GM23338 (cell line): ENCODE measurements at regions not wholly inside any gene's neighbourhood (a gene's known extent, or its start where the extent isn't known, plus 50 kb on each side); places are given as distances from the start of the nearest gene placed in this dataset.

Experiments used
- ATAC-seq: fragments of 200-7000 bp; cut with Tn5 transposase; 3 replicates; pipeline ENCODE4 v1.9.1; 2020
- DNase-seq: peaks from one replicate; pipeline ENCODE4 v3.0.0-alpha.2; 2015; ENCODE audit warnings: low spot score
- H2AFZ ChIP-seq: fragments of 200-600 bp; sonication (generic); 2 replicates; pipeline ENCODE4 v1.8.0; 2016; ENCODE audit warnings: antibody characterized with exemption, mild to moderate bottlenecking, moderate library complexity
- H3F3A ChIP-seq: fragments of 200-600 bp; sonication (generic); replicated peaks from 2 replicates; pipeline ENCODE4 v1.8.0; 2017; ENCODE audit warnings: antibody characterized with exemption, mixed run types, low read depth
- H3K27ac ChIP-seq: fragments of 200-600 bp; sonication (generic); 2 replicates; pipeline ENCODE4 v1.6.1; 2016; ENCODE audit warnings: low read depth
- H3K27me3 ChIP-seq: fragments of 200-600 bp; sonication (generic); 2 replicates; pipeline ENCODE4 v1.8.0; 2016; ENCODE audit warnings: mild to moderate bottlenecking, mixed run types, moderate library complexity; ENCODE audit not compliant: insufficient read depth
- H3K36me3 ChIP-seq: fragments of 200-600 bp; sonication (generic); 2 replicates; pipeline ENCODE4 v1.8.0; 2016; ENCODE audit warnings: mild to moderate bottlenecking; ENCODE audit not compliant: insufficient read depth
- H3K4me1 ChIP-seq: fragments of 200-600 bp; sonication (generic); 2 replicates; pipeline ENCODE4 v1.8.0; 2016; ENCODE audit warnings: mild to moderate bottlenecking, moderate library complexity; ENCODE audit not compliant: insufficient read depth
- H3K4me2 ChIP-seq: fragments of 200-600 bp; sonication (generic); 2 replicates; pipeline ENCODE4 v1.7.1; 2017; ENCODE audit warnings: mixed run types
- H3K4me3 ChIP-seq: fragments of 200-600 bp; sonication (generic); 2 replicates; pipeline ENCODE4 v1.6.1; 2016; ENCODE audit warnings: mixed run types
- H3K79me2 ChIP-seq: fragments of 200-600 bp; sonication (generic); replicated peaks from 2 replicates; pipeline ENCODE4 v1.8.0; 2017; ENCODE audit warnings: mild to moderate bottlenecking; ENCODE audit not compliant: insufficient read depth
- H3K9me2 ChIP-seq: fragments of 200-600 bp; sonication (generic); 2 replicates; pipeline ENCODE4 v1.8.0; 2017; ENCODE audit not compliant: insufficient read depth
- H4K20me1 ChIP-seq: fragments of 200-600 bp; sonication (generic); replicated peaks from 2 replicates; pipeline ENCODE4 v1.8.0; 2017; ENCODE audit warnings: mild to moderate bottlenecking; ENCODE audit not compliant: insufficient read depth
- H3K27ac Mint-ChIP-seq: 2 replicates; pipeline ENCODE4 v1.8.0; 2020; ENCODE audit warnings: inconsistent platforms, mild to moderate bottlenecking, moderate library complexity, mixed read lengths
- H3K27me3 Mint-ChIP-seq: 3 replicates; pipeline ENCODE4 v1.8.0; 2022; ENCODE audit warnings: low read depth, mild to moderate bottlenecking, moderate library complexity, mixed read lengths, inconsistent platforms; ENCODE audit not compliant: insufficient read depth, poor library complexity
- H3K36me3 Mint-ChIP-seq: 3 replicates; pipeline ENCODE4 v1.8.0; 2021; ENCODE audit warnings: low read depth, mild to moderate bottlenecking, inconsistent platforms, moderate library complexity, mixed read lengths
- H3K4me1 Mint-ChIP-seq: 3 replicates; pipeline ENCODE4 v1.8.0; 2020; ENCODE audit warnings: mild to moderate bottlenecking, inconsistent platforms, mixed read lengths
- H3K4me3 Mint-ChIP-seq: 3 replicates; pipeline ENCODE4 v1.8.0; 2021; ENCODE audit warnings: moderate library complexity, mild to moderate bottlenecking, inconsistent platforms, mixed read lengths
- H3K9me3 Mint-ChIP-seq: 3 replicates; pipeline ENCODE4 v1.8.0; 2020; ENCODE audit warnings: moderate library complexity, mild to moderate bottlenecking, inconsistent platforms, mixed read lengths
- CREB1 ChIP-seq: fragments of 250-450 bp; sonication (Bioruptor Pico); IDR thresholded peaks from 2 replicates; pipeline ENCODE4 v1.5.0; 2020; ENCODE audit warnings: low read depth, mild to moderate bottlenecking, moderate library complexity
- EZH2 ChIP-seq: fragments of 200-600 bp; sonication (generic); IDR thresholded peaks from one replicate; pipeline ENCODE4 v1.8.0; 2017; ENCODE audit warnings: antibody characterized with exemption, mild to moderate bottlenecking, low read depth; ENCODE audit not compliant: unreplicated experiment
- EZH2phosphoT487 ChIP-seq: fragments of 200-600 bp; sonication (generic); IDR thresholded peaks from one replicate; pipeline ENCODE4 v1.8.1; 2018; ENCODE audit warnings: antibody characterized with exemption; ENCODE audit not compliant: unreplicated experiment
- JUNB ChIP-seq: IDR thresholded peaks from one replicate; pipeline ENCODE4 v1.6.1; 2016; ENCODE audit warnings: antibody characterized with exemption; ENCODE audit not compliant: unreplicated experiment
- NANOG ChIP-seq: IDR thresholded peaks from 2 replicates; pipeline ENCODE4 v1.6.1; 2016; ENCODE audit warnings: antibody characterized with exemption, borderline replicate concordance
- POLR2AphosphoS5 ChIP-seq: IDR thresholded peaks from 2 replicates; pipeline ENCODE4 v1.6.1; 2016; ENCODE audit warnings: antibody characterized with exemption, low read depth
- STAT1 ChIP-seq: IDR thresholded peaks from one replicate; pipeline ENCODE4 v1.6.1; 2016; ENCODE audit warnings: antibody characterized with exemption; ENCODE audit not compliant: unreplicated experiment
- ZNF114 ChIP-seq: fragments of 250-450 bp; sonication (Bioruptor Pico); IDR thresholded peaks from 2 replicates; pipeline ENCODE4 v1.5.0; 2020; ENCODE audit warnings: mild to moderate bottlenecking, moderate library complexity
- ZNF331 ChIP-seq: fragments of 250-450 bp; sonication (Bioruptor Pico); IDR thresholded peaks from 2 replicates; pipeline ENCODE4 v1.5.0; 2020; ENCODE audit warnings: low read depth, mild to moderate bottlenecking, moderate library complexity
- TF ChIP-seq, protein P1 (sequence below): IDR thresholded peaks from one replicate; pipeline ENCODE4 v1.6.1; 2018; ENCODE audit warnings: antibody characterized with exemption; ENCODE audit not compliant: unreplicated experiment
- TF ChIP-seq, protein P2 (sequence below), 2 experiments: fragments of 200-600 bp in 1 of 2; sonication (generic) in 1 of 2; conservative IDR thresholded peaks; 2 replicates each; pipeline versions ENCODE4 v1.5.1 to v1.6.1; 2016 to 2017; ENCODE audit warnings: antibody characterized with exemption in 2 of 2, low read depth in 2 of 2, mild to moderate bottlenecking in 2 of 2, moderate library complexity in 1 of 2
- TF ChIP-seq, protein P3 (sequence below): IDR thresholded peaks from 2 replicates; pipeline ENCODE4 v1.6.1; 2016; ENCODE audit warnings: antibody characterized with exemption
- TF ChIP-seq, protein P4 (sequence below): fragments of 250-450 bp; sonication (Bioruptor Pico); IDR thresholded peaks from 2 replicates; pipeline ENCODE4 v1.5.0; 2020; ENCODE audit warnings: mild to moderate bottlenecking, moderate library complexity

DNA sequence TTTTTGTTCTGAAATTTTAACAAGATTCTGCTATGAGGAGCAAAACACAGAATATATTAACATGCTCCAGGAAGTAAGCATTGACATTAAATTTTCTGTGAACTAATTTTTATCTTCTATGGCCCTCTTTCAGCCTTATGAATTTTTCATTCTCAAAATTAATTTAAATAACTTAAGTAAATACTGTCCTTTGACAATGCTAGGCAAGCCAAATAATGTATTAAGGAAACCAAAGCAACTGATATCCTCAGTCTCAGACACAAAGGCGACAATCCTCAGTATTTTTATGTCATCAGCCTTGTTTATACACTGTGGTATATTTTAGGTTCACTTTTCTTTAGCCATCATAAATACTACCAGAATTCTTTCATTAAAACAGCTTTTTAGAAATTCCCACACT lies 159.8 kb downstream of the CGGBP1 start:
- Mint-ChIP-seq H3K27me3 (no peaks in the 10 kb centered on the region), H3K27ac (no peak overlapping the region), H3K4me1 (no peaks in the 10 kb centered on the region), H3K9me3 (no peaks in the 10 kb centered on the region), H3K36me3 (no peaks in the 10 kb centered on the region), H3K4me3 (no peak overlapping the region)
- H4K20me1 ChIP-seq: no peaks in the 10 kb centered on the region
- H3K27me3 ChIP-seq: no peaks in the 10 kb centered on the region
- H2AFZ ChIP-seq: no peak overlapping the region
- ATAC-seq (no peak), DNase-seq (no peak)
- no peaks in the 10 kb centered on the region for H3K79me2 ChIP-seq
- H3K4me3 ChIP-seq: no peak overlapping the region
- H3K27ac ChIP-seq: no peak overlapping the region
- no peaks in the 10 kb centered on the region for H3F3A ChIP-seq
- no peaks in the 10 kb centered on the region for H3K4me1 ChIP-seq
- TF ChIP-seq JUNB (no peak), POLR2AphosphoS5 (no peak), ZNF114 (CRISPR knock-in tag) (no peak), STAT1 (no peak), ZNF331 (CRISPR knock-in tag) (no peak), EZH2 (no peak), EZH2phosphoT487 (no peak), CREB1 (CRISPR knock-in tag) (no peak), NANOG (no peak)
- TF ChIP-seq, protein P1, sequence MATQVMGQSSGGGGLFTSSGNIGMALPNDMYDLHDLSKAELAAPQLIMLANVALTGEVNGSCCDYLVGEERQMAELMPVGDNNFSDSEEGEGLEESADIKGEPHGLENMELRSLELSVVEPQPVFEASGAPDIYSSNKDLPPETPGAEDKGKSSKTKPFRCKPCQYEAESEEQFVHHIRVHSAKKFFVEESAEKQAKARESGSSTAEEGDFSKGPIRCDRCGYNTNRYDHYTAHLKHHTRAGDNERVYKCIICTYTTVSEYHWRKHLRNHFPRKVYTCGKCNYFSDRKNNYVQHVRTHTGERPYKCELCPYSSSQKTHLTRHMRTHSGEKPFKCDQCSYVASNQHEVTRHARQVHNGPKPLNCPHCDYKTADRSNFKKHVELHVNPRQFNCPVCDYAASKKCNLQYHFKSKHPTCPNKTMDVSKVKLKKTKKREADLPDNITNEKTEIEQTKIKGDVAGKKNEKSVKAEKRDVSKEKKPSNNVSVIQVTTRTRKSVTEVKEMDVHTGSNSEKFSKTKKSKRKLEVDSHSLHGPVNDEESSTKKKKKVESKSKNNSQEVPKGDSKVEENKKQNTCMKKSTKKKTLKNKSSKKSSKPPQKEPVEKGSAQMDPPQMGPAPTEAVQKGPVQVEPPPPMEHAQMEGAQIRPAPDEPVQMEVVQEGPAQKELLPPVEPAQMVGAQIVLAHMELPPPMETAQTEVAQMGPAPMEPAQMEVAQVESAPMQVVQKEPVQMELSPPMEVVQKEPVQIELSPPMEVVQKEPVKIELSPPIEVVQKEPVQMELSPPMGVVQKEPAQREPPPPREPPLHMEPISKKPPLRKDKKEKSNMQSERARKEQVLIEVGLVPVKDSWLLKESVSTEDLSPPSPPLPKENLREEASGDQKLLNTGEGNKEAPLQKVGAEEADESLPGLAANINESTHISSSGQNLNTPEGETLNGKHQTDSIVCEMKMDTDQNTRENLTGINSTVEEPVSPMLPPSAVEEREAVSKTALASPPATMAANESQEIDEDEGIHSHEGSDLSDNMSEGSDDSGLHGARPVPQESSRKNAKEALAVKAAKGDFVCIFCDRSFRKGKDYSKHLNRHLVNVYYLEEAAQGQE: no peak
- TF ChIP-seq, protein P2, sequence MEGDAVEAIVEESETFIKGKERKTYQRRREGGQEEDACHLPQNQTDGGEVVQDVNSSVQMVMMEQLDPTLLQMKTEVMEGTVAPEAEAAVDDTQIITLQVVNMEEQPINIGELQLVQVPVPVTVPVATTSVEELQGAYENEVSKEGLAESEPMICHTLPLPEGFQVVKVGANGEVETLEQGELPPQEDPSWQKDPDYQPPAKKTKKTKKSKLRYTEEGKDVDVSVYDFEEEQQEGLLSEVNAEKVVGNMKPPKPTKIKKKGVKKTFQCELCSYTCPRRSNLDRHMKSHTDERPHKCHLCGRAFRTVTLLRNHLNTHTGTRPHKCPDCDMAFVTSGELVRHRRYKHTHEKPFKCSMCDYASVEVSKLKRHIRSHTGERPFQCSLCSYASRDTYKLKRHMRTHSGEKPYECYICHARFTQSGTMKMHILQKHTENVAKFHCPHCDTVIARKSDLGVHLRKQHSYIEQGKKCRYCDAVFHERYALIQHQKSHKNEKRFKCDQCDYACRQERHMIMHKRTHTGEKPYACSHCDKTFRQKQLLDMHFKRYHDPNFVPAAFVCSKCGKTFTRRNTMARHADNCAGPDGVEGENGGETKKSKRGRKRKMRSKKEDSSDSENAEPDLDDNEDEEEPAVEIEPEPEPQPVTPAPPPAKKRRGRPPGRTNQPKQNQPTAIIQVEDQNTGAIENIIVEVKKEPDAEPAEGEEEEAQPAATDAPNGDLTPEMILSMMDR (conservative IDR thresholded peaks at IDR 0.05; ENCODE audit: low read depth in 2 of 2): no peak
- TF ChIP-seq, protein P3, sequence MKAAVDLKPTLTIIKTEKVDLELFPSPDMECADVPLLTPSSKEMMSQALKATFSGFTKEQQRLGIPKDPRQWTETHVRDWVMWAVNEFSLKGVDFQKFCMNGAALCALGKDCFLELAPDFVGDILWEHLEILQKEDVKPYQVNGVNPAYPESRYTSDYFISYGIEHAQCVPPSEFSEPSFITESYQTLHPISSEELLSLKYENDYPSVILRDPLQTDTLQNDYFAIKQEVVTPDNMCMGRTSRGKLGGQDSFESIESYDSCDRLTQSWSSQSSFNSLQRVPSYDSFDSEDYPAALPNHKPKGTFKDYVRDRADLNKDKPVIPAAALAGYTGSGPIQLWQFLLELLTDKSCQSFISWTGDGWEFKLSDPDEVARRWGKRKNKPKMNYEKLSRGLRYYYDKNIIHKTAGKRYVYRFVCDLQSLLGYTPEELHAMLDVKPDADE: no peak
- TF ChIP-seq, protein P4, sequence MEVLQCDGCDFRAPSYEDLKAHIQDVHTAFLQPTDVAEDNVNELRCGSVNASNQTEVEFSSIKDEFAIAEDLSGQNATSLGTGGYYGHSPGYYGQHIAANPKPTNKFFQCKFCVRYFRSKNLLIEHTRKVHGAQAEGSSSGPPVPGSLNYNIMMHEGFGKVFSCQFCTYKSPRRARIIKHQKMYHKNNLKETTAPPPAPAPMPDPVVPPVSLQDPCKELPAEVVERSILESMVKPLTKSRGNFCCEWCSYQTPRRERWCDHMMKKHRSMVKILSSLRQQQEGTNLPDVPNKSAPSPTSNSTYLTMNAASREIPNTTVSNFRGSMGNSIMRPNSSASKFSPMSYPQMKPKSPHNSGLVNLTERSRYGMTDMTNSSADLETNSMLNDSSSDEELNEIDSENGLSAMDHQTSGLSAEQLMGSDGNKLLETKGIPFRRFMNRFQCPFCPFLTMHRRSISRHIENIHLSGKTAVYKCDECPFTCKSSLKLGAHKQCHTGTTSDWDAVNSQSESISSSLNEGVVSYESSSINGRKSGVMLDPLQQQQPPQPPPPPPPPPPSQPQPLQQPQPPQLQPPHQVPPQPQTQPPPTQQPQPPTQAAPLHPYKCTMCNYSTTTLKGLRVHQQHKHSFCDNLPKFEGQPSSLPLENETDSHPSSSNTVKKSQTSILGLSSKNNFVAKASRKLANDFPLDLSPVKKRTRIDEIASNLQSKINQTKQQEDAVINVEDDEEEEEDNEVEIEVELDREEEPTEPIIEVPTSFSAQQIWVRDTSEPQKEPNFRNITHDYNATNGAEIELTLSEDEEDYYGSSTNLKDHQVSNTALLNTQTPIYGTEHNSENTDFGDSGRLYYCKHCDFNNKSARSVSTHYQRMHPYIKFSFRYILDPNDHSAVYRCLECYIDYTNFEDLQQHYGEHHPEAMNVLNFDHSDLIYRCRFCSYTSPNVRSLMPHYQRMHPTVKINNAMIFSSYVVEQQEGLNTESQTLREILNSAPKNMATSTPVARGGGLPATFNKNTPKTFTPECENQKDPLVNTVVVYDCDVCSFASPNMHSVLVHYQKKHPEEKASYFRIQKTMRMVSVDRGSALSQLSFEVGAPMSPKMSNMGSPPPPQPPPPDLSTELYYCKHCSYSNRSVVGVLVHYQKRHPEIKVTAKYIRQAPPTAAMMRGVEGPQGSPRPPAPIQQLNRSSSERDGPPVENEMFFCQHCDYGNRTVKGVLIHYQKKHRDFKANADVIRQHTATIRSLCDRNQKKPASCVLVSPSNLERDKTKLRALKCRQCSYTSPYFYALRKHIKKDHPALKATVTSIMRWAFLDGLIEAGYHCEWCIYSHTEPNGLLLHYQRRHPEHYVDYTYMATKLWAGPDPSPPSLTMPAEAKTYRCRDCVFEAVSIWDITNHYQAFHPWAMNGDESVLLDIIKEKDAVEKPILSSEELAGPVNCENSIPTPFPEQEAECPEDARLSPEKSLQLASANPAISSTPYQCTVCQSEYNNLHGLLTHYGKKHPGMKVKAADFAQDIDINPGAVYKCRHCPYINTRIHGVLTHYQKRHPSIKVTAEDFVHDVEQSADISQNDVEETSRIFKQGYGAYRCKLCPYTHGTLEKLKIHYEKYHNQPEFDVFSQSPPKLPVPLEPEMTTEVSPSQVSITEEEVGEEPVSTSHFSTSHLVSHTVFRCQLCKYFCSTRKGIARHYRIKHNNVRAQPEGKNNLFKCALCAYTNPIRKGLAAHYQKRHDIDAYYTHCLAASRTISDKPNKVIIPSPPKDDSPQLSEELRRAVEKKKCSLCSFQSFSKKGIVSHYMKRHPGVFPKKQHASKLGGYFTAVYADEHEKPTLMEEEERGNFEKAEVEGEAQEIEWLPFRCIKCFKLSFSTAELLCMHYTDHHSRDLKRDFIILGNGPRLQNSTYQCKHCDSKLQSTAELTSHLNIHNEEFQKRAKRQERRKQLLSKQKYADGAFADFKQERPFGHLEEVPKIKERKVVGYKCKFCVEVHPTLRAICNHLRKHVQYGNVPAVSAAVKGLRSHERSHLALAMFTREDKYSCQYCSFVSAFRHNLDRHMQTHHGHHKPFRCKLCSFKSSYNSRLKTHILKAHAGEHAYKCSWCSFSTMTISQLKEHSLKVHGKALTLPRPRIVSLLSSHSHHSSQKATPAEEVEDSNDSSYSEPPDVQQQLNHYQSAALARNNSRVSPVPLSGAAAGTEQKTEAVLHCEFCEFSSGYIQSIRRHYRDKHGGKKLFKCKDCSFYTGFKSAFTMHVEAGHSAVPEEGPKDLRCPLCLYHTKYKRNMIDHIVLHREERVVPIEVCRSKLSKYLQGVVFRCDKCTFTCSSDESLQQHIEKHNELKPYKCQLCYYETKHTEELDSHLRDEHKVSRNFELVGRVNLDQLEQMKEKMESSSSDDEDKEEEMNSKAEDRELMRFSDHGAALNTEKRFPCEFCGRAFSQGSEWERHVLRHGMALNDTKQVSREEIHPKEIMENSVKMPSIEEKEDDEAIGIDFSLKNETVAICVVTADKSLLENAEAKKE: no peak
- H3K36me3 ChIP-seq: no peaks in the 10 kb centered on the region
- H3K9me2 ChIP-seq: no peaks in the 10 kb centered on the region
- no peak overlapping the region for H3K4me2 ChIP-seq
